KMS-11 (cell line): ENCODE measurements at regions not wholly inside any gene's neighbourhood (a gene's known extent, or its start where the extent isn't known, plus 50 kb on each side); places are given as distances from the start of the nearest gene placed in this dataset.

Experiments
- H2AFZ ChIP-seq: fragments of 200-600 bp; sonication (generic); 2 replicates; pipeline ENCODE4 v1.6.1; 2016; ENCODE audit warnings: antibody characterized with exemption, mixed run types, low read depth
- H3K27ac ChIP-seq: fragments of 200-600 bp; sonication (generic); 2 replicates; pipeline ENCODE4 v1.6.1; 2016; ENCODE audit warnings: mild to moderate bottlenecking, mixed run types
- H3K27me3 ChIP-seq: fragments of 200-600 bp; sonication (generic); 2 replicates; pipeline ENCODE4 v1.6.1; 2017; ENCODE audit warnings: mild to moderate bottlenecking, low read depth, mixed run types, moderate library complexity; ENCODE audit not compliant: insufficient read depth
- H3K36me3 ChIP-seq: fragments of 200-600 bp; sonication (generic); 2 replicates; pipeline ENCODE4 v1.6.1; 2017; ENCODE audit warnings: mild to moderate bottlenecking, mixed run types; ENCODE audit not compliant: insufficient read depth
- H3K4me1 ChIP-seq: fragments of 200-600 bp; sonication (generic); 2 replicates; pipeline ENCODE4 v1.6.1; 2016; ENCODE audit warnings: mild to moderate bottlenecking, low read depth, mixed run types; ENCODE audit not compliant: poor library complexity, severe bottlenecking
- H3K4me2 ChIP-seq: fragments of 200-600 bp; sonication (generic); 2 replicates; pipeline ENCODE4 v1.7.0; 2016; ENCODE audit warnings: mild to moderate bottlenecking, mixed run types
- H3K4me3 ChIP-seq: fragments of 200-600 bp; sonication (generic); IDR thresholded peaks from 2 replicates; pipeline ENCODE4 v1.6.1; 2017; ENCODE audit warnings: low read depth, low read length, mixed read lengths; ENCODE audit not compliant: insufficient read depth
- H3K79me2 ChIP-seq: fragments of 200-600 bp; sonication (generic); 2 replicates; pipeline ENCODE4 v1.6.1; 2016; ENCODE audit warnings: low read depth, mixed run types; ENCODE audit not compliant: insufficient read depth
- H3K9ac ChIP-seq: fragments of 200-600 bp; sonication (generic); 2 replicates; pipeline ENCODE4 v1.6.1; 2016; ENCODE audit warnings: mild to moderate bottlenecking, mixed run types
- H4K20me1 ChIP-seq: fragments of 200-600 bp; sonication (generic); 2 replicates; pipeline ENCODE4 v1.6.1; 2016; ENCODE audit warnings: mild to moderate bottlenecking, mixed run types; ENCODE audit not compliant: insufficient read depth
- CTCF ChIP-seq: fragments of 200-600 bp; sonication (generic); conservative IDR thresholded peaks from 2 replicates; pipeline ENCODE4 v1.6.1; 2017; ENCODE audit warnings: low read depth, mild to moderate bottlenecking, antibody characterized with exemption, low read length, moderate library complexity, mixed read lengths

DNA sequence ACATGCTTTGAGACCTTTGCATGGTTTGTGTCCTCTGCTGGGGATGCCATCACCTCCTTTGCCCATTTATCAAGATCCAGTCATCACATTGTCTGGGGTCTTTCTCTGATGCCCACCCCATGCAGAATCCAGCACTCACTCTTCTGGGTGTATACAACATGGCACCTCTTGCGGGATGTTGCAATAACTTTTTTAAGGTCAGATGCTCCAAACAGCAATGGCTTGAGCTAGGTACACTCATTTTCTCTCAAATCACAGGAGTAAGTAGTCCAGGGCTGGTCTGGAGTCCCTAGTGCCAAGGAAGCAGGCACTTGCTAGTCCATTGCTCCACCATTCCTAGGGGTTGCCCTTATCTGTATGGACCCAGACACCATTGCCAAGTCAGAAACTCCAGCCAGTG, 196.6 kb upstream of the KCNG1 start:
- H3K79me2 ChIP-seq, result no peaks in the 10 kb centered on the region
- no peak overlapping the region for H3K4me2 ChIP-seq
- H4K20me1 ChIP-seq, result no peaks in the 10 kb centered on the region
- no peak overlapping the region for H3K27ac ChIP-seq
- TF ChIP-seq CTCF, result no peak
- H3K36me3 ChIP-seq, result no peaks in the 10 kb centered on the region
- no peaks in the 10 kb centered on the region for H3K4me1 ChIP-seq
- no peaks in the 10 kb centered on the region for H3K27me3 ChIP-seq
- H2AFZ ChIP-seq, result no peak overlapping the region
- no peak overlapping the region for H3K9ac ChIP-seq
- H3K4me3 ChIP-seq, result no peak overlapping the region

- no peaks in the 10 kb centered on the region for H4K20me1 ChIP-seq
- H3K4me1 ChIP-seq, result no peaks in the 10 kb centered on the region
- H2AFZ ChIP-seq, result no peak overlapping the region
- H3K36me3 ChIP-seq, result no peaks in the 10 kb centered on the region
- H3K27ac ChIP-seq, result no peak overlapping the region
- H3K27me3 ChIP-seq, result no peaks in the 10 kb centered on the region
- no peak overlapping the region for H3K4me3 ChIP-seq
- H3K79me2 ChIP-seq, result no peaks in the 10 kb centered on the region
- no peak overlapping the region for H3K4me2 ChIP-seq
- no peak overlapping the region for H3K9ac ChIP-seq
- no peak for TF ChIP-seq CTCF
Measured at GRCh38 chr20:51218603-51219002, 195.7 kb upstream of the KCNG1 start.

DNA sequence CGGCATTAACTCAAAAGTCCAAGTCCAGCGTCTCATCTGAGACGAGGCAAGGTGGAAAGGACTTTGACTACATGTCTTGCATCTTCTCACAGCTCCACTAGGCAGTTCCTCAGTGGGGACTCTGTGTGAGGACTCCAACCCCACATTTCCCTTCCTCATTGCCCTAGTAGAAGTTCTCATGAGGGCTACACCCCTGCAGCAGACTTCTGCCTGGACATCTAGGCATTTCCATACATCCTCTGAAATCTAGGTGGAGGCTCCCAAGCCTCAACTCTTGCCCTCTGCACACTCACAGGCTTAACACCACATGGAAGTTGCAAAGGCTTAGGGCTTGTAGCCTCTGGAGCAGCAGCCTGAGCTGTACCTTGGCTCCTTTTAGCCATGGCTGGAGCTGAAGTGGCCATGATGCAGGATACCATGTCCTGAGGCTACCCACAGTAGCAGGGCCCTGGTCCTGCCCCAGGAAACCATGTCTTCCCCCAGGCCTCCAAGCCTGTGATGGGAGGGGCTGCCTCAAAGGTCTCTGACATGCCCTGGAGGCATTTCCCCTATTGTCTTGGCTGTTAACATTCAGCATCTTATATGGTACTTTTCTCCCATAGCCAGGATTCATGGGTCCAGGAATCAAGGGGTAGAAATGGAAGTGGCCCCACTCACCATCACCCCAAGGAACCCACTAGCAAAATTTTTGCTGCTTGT, 194.6 kb upstream of the KCNG1 start:
- no peak for TF ChIP-seq CTCF
- Histone ChIP-seq H3K4me3 (no peak overlapping the region), H3K4me2 (no peak overlapping the region), H3K27me3 (no peaks in the 10 kb centered on the region), H3K27ac (no peak overlapping the region), H3K36me3 (no peaks in the 10 kb centered on the region), H3K4me1 (no peaks in the 10 kb centered on the region), H3K9ac (no peak overlapping the region), H2AFZ (no peak overlapping the region), H3K79me2 (no peaks in the 10 kb centered on the region), H4K20me1 (no peaks in the 10 kb centered on the region)

- no peaks in the 10 kb centered on the region for H4K20me1 ChIP-seq
- H3K4me2 ChIP-seq, result no peak overlapping the region
- no peak overlapping the region for H2AFZ ChIP-seq
- H3K27me3 ChIP-seq, result no peaks in the 10 kb centered on the region
- no peaks in the 10 kb centered on the region for H3K4me1 ChIP-seq
- no peak overlapping the region for H3K4me3 ChIP-seq
- no peak for TF ChIP-seq CTCF
- no peaks in the 10 kb centered on the region for H3K79me2 ChIP-seq
- no peak overlapping the region for H3K9ac ChIP-seq
- no peak overlapping the region for H3K27ac ChIP-seq
- H3K36me3 ChIP-seq, result no peaks in the 10 kb centered on the region
Measured at GRCh38 chr20:51216850-51217249, 193.9 kb upstream of the KCNG1 start.
